Activated CD8-positive, alpha-beta memory T cell treated with anti-CD3 and anti-CD28 coated beads, Interleukin-2, amount 10 ng/mL, durations not matched to agents 7 days and 5 days (primary cell): ENCODE measurements at regions not wholly inside any gene's neighbourhood (a gene's known extent, or its start where the extent isn't known, plus 50 kb on each side); places are given as distances from the start of the nearest gene placed in this dataset.

Experiments used
- ATAC-seq: fragments of 150-1000 bp; cut with Tn5 transposase; one replicate; pipeline ENCODE4 v1.10.0; 2021; ENCODE audit warnings: moderate library complexity
- CTCF ChIA-PET: fragments of 350-600 bp; sonication (Branson Sonifier 250); formaldehyde crosslinking; loops from one replicate; lab custom pipeline; 2021; ENCODE audit warnings: antibody characterized with exemption; lab: Charles Lee
- DNase-seq: peaks from one replicate; pipeline ENCODE4 v3.0.0-alpha.2; 2020
- H3K27ac Mint-ChIP-seq: one replicate; pipeline ENCODE4 v1.8.0; 2021; ENCODE audit warnings: mild to moderate bottlenecking, mixed read lengths
- H3K27me3 Mint-ChIP-seq: one replicate; pipeline ENCODE4 v1.8.0; 2021; ENCODE audit warnings: mixed read lengths
- H3K36me3 Mint-ChIP-seq: one replicate; pipeline ENCODE4 v1.8.0; 2021; ENCODE audit warnings: mild to moderate bottlenecking, mixed read lengths
- H3K4me1 Mint-ChIP-seq: one replicate; pipeline ENCODE4 v1.8.0; 2021; ENCODE audit warnings: mixed read lengths
- H3K4me3 Mint-ChIP-seq: one replicate; pipeline ENCODE4 v1.8.0; 2021; ENCODE audit warnings: mild to moderate bottlenecking, moderate library complexity, mixed read lengths
- H3K9me3 Mint-ChIP-seq: one replicate; pipeline ENCODE4 v1.8.0; 2022; ENCODE audit warnings: low read depth, mixed read lengths

DNA sequence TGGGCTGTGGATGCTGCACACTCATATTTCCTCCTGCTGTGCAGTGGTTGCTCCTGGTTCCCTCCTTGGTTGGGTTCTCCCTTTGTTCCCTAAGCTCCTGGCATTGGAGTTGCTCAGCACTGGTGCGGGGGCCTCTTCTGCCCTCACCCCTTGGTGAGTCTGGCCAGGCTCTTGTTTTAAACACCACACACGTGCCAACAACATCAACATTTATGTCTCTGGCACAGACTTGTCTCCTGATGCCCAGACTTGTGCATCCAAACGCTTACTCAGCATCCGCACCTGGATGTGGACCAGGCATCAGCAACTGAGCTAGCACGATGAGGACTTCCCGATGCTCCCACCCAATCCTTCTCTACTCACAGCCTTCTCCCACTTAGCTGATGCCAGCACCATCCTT is 627.6 kb downstream of the NPHP4 start:
- Mint-ChIP-seq H3K9me3 (no peaks in the 10 kb centered on the region), H3K4me1 (no peaks in the 10 kb centered on the region), H3K4me3 (no peak overlapping the region), H3K27me3 (no peaks in the 10 kb centered on the region), H3K36me3 (no peaks in the 10 kb centered on the region), H3K27ac (no peak overlapping the region)
- DNase-seq: no peak
- no peak for ATAC-seq
- CTCF ChIA-PET: no interaction called here

GRCh38 chr1:5354681-5355080 is 637.5 kb downstream of the NPHP4 start:
- CTCF ChIA-PET: no interaction called here
- no peak overlapping the region for H3K27ac Mint-ChIP-seq

GRCh38 chr1:5351366-5351765 is 640.9 kb downstream of the NPHP4 start:
- no peaks in the 10 kb centered on the region for H3K9me3 Mint-ChIP-seq
- CTCF ChIA-PET: no interaction called here
- no peak for ATAC-seq
- DNase-seq: no peak
- no peaks in the 10 kb centered on the region for H3K4me1 Mint-ChIP-seq
- no peak overlapping the region for H3K4me3 Mint-ChIP-seq
- no peaks in the 10 kb centered on the region for H3K36me3 Mint-ChIP-seq
- peaks cover 3% of the 10 kb centered on the region for H3K27me3 Mint-ChIP-seq
- no peak overlapping the region for H3K27ac Mint-ChIP-seq

More at GRCh38 chr1:5354681-5355080, 637.5 kb downstream of the NPHP4 start:
- H3K36me3 Mint-ChIP-seq: peaks cover 1% of the 10 kb centered on the region
- peaks cover 6% of the 10 kb centered on the region for H3K9me3 Mint-ChIP-seq
- DNase-seq (no peak), ATAC-seq (no peak)
- peaks cover 3% of the 10 kb centered on the region for H3K27me3 Mint-ChIP-seq
- no peak overlapping the region for H3K4me3 Mint-ChIP-seq
- no peaks in the 10 kb centered on the region for H3K4me1 Mint-ChIP-seq

GRCh38 chr1:5349526-5349925 is 642.7 kb downstream of the NPHP4 start:
- DNase-seq (no peak), ATAC-seq (no peak)
- Mint-ChIP-seq H3K27ac (no peak overlapping the region), H3K4me1 (no peaks in the 10 kb centered on the region), H3K9me3 (no peaks in the 10 kb centered on the region), H3K36me3 (no peaks in the 10 kb centered on the region), H3K27me3 (no peaks in the 10 kb centered on the region), H3K4me3 (no peak overlapping the region)
- CTCF ChIA-PET: no interaction called here

GRCh38 chr1:5348732-5349465 is 643.3 kb downstream of the NPHP4 start:
- ATAC-seq: no peak
- no peak for DNase-seq
- Mint-ChIP-seq H3K27me3 (no peaks in the 10 kb centered on the region), H3K4me3 (no peak overlapping the region), H3K27ac (no peak overlapping the region), H3K36me3 (no peaks in the 10 kb centered on the region), H3K9me3 (no peaks in the 10 kb centered on the region), H3K4me1 (no peaks in the 10 kb centered on the region)
- CTCF ChIA-PET: no interaction called here

GRCh38 chr1:5347726-5348125 is 644.5 kb downstream of the NPHP4 start:
- Mint-ChIP-seq H3K4me1 (no peaks in the 10 kb centered on the region), H3K4me3 (no peak overlapping the region)
- CTCF ChIA-PET: no interaction called here

DNA sequence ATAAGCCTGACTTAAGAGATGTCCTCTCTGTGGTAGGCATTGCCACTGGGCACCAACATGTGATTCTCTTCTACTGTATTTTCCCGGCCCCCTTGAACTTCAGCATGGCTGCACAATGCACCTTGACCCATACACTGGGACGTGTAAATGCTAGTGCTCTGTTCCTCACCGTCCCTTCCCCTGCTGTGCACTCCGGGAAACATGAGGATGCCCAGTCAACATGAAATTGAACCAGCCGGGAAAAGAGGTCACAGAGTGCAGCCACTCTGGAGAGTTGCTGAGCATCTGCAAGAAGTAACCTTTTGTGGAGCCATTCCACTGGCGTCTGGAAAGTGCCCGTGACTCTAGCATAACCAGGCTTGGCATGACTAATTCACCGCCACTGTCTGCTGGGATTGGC is 646.7 kb downstream of the NPHP4 start:
- CTCF ChIA-PET: no interaction called here
- Mint-ChIP-seq H3K9me3 (no peaks in the 10 kb centered on the region), H3K36me3 (no peaks in the 10 kb centered on the region), H3K4me1 (no peaks in the 10 kb centered on the region), H3K27me3 (no peaks in the 10 kb centered on the region), H3K4me3 (no peak overlapping the region), H3K27ac (no peak overlapping the region)
- ATAC-seq (no peak), DNase-seq (no peak)

More at GRCh38 chr1:5347726-5348125, 644.5 kb downstream of the NPHP4 start:
- Mint-ChIP-seq H3K27ac (no peak overlapping the region), H3K27me3 (no peaks in the 10 kb centered on the region), H3K9me3 (no peaks in the 10 kb centered on the region), H3K36me3 (no peaks in the 10 kb centered on the region)
- DNase-seq (no peak), ATAC-seq (no peak)

DNA sequence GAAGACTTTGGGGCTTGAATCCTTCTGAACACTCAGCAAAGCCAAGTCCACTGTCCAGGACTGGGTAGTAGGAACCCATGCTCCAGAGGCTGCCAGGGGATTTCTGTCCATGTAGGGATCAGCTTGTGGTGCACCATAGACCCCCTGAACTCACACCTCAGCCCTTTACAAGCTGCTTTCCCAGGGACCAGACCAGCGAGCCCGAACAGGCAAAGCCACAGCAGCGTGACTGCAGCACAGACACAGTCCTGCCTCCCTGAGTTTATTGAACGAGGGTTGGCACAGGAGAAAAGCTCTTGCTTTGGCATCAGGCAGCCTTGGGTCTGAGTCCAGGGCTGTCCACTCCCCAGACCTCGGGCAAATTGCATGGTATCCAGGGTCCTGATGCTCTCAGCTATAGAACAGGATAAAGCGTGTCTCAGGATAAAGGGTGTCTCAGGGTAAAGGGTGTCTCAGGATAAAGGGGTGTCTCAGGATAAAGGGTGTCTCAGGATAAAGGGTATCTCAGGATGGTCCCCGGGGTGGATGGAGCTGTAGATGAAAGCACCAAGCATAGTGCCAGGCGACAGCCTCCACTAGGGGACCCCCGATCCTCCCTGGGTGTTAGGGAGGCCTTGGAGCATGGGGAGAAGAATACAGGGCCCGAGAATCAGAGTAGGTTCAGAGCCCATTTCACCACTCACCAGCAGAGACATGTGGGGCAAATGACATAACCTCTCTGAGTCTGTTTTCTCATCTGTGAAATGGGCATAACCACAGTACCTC is 648.8 kb downstream of the NPHP4 start:
- Mint-ChIP-seq H3K27me3 (no peaks in the 10 kb centered on the region), H3K4me1 (no peaks in the 10 kb centered on the region), H3K9me3 (no peaks in the 10 kb centered on the region), H3K27ac (no peak overlapping the region), H3K36me3 (no peaks in the 10 kb centered on the region), H3K4me3 (no peak overlapping the region)
- CTCF ChIA-PET: no interaction called here
- ATAC-seq (no peak), DNase-seq (no peak)

DNA sequence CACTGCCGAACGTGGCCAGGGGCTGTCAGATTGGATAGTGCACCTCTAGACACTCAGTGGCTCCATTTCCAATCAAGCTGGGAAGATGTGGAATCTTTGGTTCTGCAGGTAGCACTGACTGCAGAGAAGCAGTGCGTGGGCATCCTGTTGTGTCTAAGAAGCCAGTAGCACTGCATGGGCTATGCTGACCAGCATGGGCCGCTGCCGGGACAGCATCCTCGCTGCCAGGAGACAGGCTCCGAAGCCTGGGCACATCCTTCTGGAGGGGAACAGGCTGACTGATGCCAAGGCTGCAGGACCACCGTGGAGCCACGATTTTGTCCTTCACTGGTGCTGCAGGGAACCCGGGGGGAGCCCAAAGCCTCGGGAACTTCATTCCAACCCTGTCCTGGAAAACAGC is 649.4 kb downstream of the NPHP4 start:
- DNase-seq: no peak
- no peaks in the 10 kb centered on the region for H3K36me3 Mint-ChIP-seq
- CTCF ChIA-PET: no interaction called here
- no peaks in the 10 kb centered on the region for H3K9me3 Mint-ChIP-seq
- H3K27ac Mint-ChIP-seq: no peak overlapping the region
- no peak for ATAC-seq
- no peak overlapping the region for H3K4me3 Mint-ChIP-seq
- peaks cover 2% of the 10 kb centered on the region for H3K27me3 Mint-ChIP-seq
- H3K4me1 Mint-ChIP-seq: no peaks in the 10 kb centered on the region

- H3K4me1 Mint-ChIP-seq: no peaks in the 10 kb centered on the region
- H3K27ac Mint-ChIP-seq: no peak overlapping the region
- H3K36me3 Mint-ChIP-seq: no peaks in the 10 kb centered on the region
- ATAC-seq (no peak), DNase-seq (no peak)
- H3K4me3 Mint-ChIP-seq: no peak overlapping the region
- peaks cover 2% of the 10 kb centered on the region for H3K27me3 Mint-ChIP-seq
- no peaks in the 10 kb centered on the region for H3K9me3 Mint-ChIP-seq
- CTCF ChIA-PET: no interaction called here
Measured at GRCh38 chr1:5342172-5342571, 650.1 kb downstream of the NPHP4 start.

DNA sequence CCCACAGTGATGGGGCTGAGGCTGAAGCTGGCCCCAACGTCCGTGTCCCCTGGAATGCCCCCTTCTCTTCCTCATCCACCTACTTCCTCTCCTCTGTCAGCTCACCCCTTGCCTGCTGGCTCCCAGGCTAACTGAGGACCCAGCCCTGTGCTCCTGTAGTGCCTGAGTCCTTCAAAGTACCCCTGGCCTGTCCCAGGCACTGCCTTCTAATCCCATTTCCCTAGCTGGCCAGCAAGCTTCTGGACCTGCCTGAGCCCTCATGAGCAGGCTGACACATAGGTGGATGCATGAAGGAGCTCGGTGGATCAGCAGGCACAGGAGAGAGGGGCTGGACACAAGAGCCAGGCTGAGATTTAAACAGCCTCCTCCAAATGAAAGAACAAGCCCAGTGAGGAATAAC is 650.8 kb downstream of the NPHP4 start:
- Mint-ChIP-seq H3K9me3 (no peaks in the 10 kb centered on the region), H3K4me3 (no peak overlapping the region), H3K4me1 (no peaks in the 10 kb centered on the region), H3K36me3 (no peaks in the 10 kb centered on the region), H3K27ac (no peak overlapping the region), H3K27me3 (peaks cover 2% of the 10 kb centered on the region)
- CTCF ChIA-PET: no interaction called here
- DNase-seq (no peak), ATAC-seq (no peak)

DNA sequence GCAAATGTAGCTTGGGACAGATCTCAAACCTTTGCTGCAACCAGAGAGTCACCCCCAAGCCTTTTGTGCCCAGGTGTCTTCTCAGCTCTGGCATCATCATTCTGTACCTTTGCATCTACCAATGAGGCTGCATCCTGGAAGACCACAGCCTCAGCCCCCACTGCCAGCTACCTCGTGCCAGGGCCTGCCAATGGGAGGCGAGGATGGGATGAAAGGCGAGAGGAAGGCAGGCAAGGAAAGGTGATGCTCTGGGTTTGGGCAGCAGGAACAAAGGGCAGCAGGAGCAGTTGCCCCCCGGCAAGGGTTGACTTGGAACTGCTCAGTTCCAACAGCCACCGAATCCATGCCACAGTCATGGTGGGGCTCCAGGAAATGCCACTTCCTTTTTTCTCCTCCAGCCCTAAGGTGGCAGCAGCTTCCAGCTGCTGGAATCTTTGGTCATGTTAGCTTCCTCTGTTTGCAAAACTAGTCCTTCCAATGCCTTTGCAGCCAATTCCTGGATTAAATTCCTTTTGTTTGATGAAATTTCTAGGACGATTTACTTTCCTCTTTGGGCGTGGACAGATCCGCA is 651.6 kb downstream of the NPHP4 start:
- Mint-ChIP-seq H3K4me3 (no peak overlapping the region), H3K4me1 (no peaks in the 10 kb centered on the region), H3K9me3 (no peaks in the 10 kb centered on the region), H3K36me3 (no peaks in the 10 kb centered on the region), H3K27ac (no peak overlapping the region), H3K27me3 (peaks cover 2% of the 10 kb centered on the region)
- CTCF ChIA-PET: no interaction called here
- no peak for ATAC-seq
- DNase-seq: no peak

DNA sequence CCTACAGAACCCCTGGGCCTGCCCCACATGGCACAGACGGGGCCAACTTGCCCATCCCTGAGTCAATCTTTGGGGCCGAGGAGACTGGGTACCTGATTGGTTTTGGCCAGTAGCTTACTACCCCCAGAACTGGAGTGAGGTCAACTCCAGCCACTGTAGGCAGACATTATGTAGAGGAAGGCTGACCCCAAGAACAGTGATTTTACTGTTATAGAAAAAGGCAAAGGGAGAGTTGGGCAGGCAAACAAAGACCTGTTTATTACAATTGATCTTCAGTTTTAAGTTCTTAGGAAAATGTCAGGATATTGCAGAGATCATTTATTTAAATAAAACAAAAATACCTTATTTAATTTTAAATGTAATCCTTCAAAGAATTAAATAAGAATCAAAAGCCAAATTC is 653.8 kb downstream of the NPHP4 start:
- peaks cover 2% of the 10 kb centered on the region for H3K27me3 Mint-ChIP-seq
- H3K27ac Mint-ChIP-seq: no peak overlapping the region
- H3K36me3 Mint-ChIP-seq: no peaks in the 10 kb centered on the region
- no peak for DNase-seq
- no peak overlapping the region for H3K4me3 Mint-ChIP-seq
- CTCF ChIA-PET: no interaction called here
- peaks cover 3% of the 10 kb centered on the region for H3K9me3 Mint-ChIP-seq
- ATAC-seq: no peak
- H3K4me1 Mint-ChIP-seq: no peaks in the 10 kb centered on the region

DNA sequence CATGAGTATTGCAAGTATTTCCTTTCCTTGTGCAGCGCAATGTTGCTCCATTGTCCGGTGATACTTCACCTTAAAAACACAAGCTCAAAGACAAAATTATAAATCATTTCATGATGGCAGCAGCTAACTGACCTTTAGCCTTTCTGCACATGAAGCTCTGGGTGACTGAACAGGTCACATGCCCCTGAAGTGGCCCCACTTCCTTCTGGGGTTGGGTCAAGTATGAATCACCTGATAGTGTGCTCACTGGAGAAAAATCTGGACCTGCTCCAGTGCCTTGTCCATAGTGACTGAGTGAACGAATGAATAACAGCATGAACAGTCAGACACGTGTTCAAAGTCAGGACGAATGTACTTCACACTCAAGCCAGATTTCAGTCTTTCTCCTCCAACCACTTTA is 658.9 kb downstream of the NPHP4 start:
- Mint-ChIP-seq H3K27ac (no peak overlapping the region), H3K9me3 (peaks cover 3% of the 10 kb centered on the region), H3K27me3 (peaks cover 2% of the 10 kb centered on the region), H3K4me1 (peaks cover 15% of the 10 kb centered on the region), H3K4me3 (no peak overlapping the region), H3K36me3 (peaks cover 1% of the 10 kb centered on the region)
- ATAC-seq (no peak), DNase-seq (no peak)
- CTCF ChIA-PET: interaction anchor here (0.7 kb wide), 1 partner anchor 60 kb away, joined by 3 read pairs; no protein-coding TSS in a partner anchor
